Hepatocyte (in vitro differentiated cells): ENCODE measurements at regions not wholly inside any gene's neighbourhood (a gene's known extent, or its start where the extent isn't known, plus 50 kb on each side); places are given as distances from the start of the nearest gene placed in this dataset.

ENCODE experiments used
- CTCF ChIP-seq: fragments of 200-600 bp; sonication (generic); IDR thresholded peaks from 2 replicates; pipeline ENCODE4 v1.5.1; 2016; ENCODE audit warnings: antibody characterized with exemption, mild to moderate bottlenecking; ENCODE audit not compliant: poor library complexity
- EZH2 ChIP-seq: fragments of 200-600 bp; sonication (generic); IDR thresholded peaks from 2 replicates; pipeline ENCODE4 v1.6.1; 2016; ENCODE audit warnings: antibody characterized with exemption, mild to moderate bottlenecking, borderline replicate concordance
- EZH2phosphoT487 ChIP-seq: fragments of 200-600 bp; sonication (generic); IDR thresholded peaks from one replicate; pipeline ENCODE4 v1.6.1; 2018; ENCODE audit warnings: antibody characterized with exemption, mild to moderate bottlenecking, low read depth, moderate library complexity; ENCODE audit not compliant: unreplicated experiment, severe bottlenecking

GRCh38 chr4:163922302-163922701 is 427.8 kb downstream of the TMA16 start:
- TF ChIP-seq CTCF (no peak), EZH2phosphoT487 (no peak), EZH2 (no peak)
